ENCODE measurements at regions not wholly inside any gene's neighbourhood (a gene's known extent, or its start where the extent isn't known, plus 50 kb on each side); places are given as distances from the start of the nearest gene placed in this dataset.

DNA sequence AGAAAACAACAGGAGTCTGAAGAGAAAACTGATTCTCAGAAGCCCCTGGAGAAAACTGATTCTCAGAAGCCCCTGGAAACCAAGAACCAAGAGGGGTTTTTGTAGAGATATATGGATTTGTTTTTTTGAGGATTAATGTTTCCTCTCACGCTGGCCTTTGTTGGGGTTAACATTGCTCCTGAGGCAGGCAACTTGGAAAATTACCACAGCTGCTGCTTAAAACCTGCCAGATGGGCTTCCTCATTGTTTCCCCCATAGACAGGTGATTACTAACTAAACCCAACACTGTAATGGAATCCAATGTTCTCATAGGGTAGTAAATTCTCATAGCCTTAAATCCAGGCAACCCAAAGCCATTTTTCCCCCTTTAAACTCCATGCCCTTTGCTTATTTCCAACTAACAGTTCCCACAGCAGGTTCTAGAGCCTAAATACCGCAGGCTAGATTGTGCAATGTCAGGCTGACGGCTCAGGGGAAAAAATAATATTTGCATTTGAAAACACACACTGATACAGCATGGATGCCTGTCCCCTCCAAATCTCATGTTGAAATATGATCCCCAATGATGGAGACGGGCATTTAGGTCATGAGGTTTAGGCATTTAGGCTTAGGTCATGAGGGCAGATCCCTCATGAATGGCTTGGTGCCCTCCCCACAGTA lies 272.3 kb upstream of the PKDCC start:
- TF ChIP-seq, protein P1, sequence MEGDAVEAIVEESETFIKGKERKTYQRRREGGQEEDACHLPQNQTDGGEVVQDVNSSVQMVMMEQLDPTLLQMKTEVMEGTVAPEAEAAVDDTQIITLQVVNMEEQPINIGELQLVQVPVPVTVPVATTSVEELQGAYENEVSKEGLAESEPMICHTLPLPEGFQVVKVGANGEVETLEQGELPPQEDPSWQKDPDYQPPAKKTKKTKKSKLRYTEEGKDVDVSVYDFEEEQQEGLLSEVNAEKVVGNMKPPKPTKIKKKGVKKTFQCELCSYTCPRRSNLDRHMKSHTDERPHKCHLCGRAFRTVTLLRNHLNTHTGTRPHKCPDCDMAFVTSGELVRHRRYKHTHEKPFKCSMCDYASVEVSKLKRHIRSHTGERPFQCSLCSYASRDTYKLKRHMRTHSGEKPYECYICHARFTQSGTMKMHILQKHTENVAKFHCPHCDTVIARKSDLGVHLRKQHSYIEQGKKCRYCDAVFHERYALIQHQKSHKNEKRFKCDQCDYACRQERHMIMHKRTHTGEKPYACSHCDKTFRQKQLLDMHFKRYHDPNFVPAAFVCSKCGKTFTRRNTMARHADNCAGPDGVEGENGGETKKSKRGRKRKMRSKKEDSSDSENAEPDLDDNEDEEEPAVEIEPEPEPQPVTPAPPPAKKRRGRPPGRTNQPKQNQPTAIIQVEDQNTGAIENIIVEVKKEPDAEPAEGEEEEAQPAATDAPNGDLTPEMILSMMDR (IDR thresholded peaks at IDR 0.05), result no peak
- no peak for TF ChIP-seq POLR2A (IDR thresholded peaks at IDR 0.05)

Data from uterus (tissue), 2 donors.